Activated CD8-positive, alpha-beta T cell treated with anti-CD3 and anti-CD28 coated beads, Interleukin-2, amount 10 ng/mL, durations not matched to agents 7 days and 5 days (primary cell): ENCODE measurements at regions not wholly inside any gene's neighbourhood (a gene's known extent, or its start where the extent isn't known, plus 50 kb on each side); places are given as distances from the start of the nearest gene placed in this dataset.

ENCODE experiments used
- ATAC-seq: fragments of 150-1000 bp; cut with Tn5 transposase; one replicate; pipeline ENCODE4 v1.10.0; 2021; ENCODE audit warnings: moderate library complexity
- CTCF ChIA-PET: fragments of 350-600 bp; sonication (Branson Sonifier 250); formaldehyde crosslinking; loops from one replicate; lab custom pipeline; 2021; ENCODE audit warnings: antibody characterized with exemption; lab: Charles Lee
- POLR2A ChIA-PET: fragments of 350-600 bp; sonication (Branson Sonifier 250); formaldehyde crosslinking; loops from one replicate; lab custom pipeline; 2021; ENCODE audit warnings: antibody characterized with exemption; lab: Charles Lee
- DNase-seq: peaks from one replicate; pipeline ENCODE4 v3.0.0-alpha.2; 2020
- H3K27ac Mint-ChIP-seq: one replicate; pipeline ENCODE4 v1.8.0; 2021; ENCODE audit warnings: mild to moderate bottlenecking, mixed read lengths
- H3K27me3 Mint-ChIP-seq: one replicate; pipeline ENCODE4 v1.8.0; 2021; ENCODE audit warnings: low read depth, mixed read lengths
- H3K36me3 Mint-ChIP-seq: one replicate; pipeline ENCODE4 v1.8.0; 2021; ENCODE audit warnings: low read depth, mixed read lengths
- H3K4me1 Mint-ChIP-seq: one replicate; pipeline ENCODE4 v1.8.0; 2021; ENCODE audit warnings: low read depth, mixed read lengths
- H3K4me3 Mint-ChIP-seq: one replicate; pipeline ENCODE4 v1.8.0; 2021; ENCODE audit warnings: mild to moderate bottlenecking, mixed read lengths
- H3K9me3 Mint-ChIP-seq: one replicate; pipeline ENCODE4 v1.8.0; 2022; ENCODE audit warnings: mixed read lengths; ENCODE audit not compliant: insufficient read depth

GRCh38 chr2:30860003-30860725 is 52.9 kb upstream of the CAPN13 start:
- no peak for DNase-seq
- Mint-ChIP-seq H3K36me3 (no peaks in the 10 kb centered on the region), H3K27me3 (peaks cover 13% of the 10 kb centered on the region), H3K4me3 (no peak overlapping the region), H3K9me3 (no peaks in the 10 kb centered on the region), H3K27ac (no peak overlapping the region), H3K4me1 (no peaks in the 10 kb centered on the region)
- ChIA-PET CTCF (interaction anchor here (0.6 to 8.2 kb wide), 5 partner anchors 147 to 861 kb away, joined by 3 to 69 read pairs (median 11); no protein-coding TSS in a partner anchor), POLR2A (no interaction called here)
- ATAC-seq = no peak
